ENCODE measurements at regions not wholly inside any gene's neighbourhood (a gene's known extent, or its start where the extent isn't known, plus 50 kb on each side); places are given as distances from the start of the nearest gene placed in this dataset.

- no peak overlapping the region for H3K4me3 ChIP-seq
- no peaks in the 10 kb centered on the region for H4K20me1 ChIP-seq (ENCODE audit: insufficient read depth, poor library complexity, severe bottlenecking)
- H3K36me3 ChIP-seq (replicated peaks; ENCODE audit: insufficient read depth, low read depth), result no peaks in the 10 kb centered on the region
- H3K4me1 ChIP-seq (ENCODE audit: insufficient read depth), result no peaks in the 10 kb centered on the region
- WGBS (ENCODE audit: low lambda C conversion rate, missing lambda C conversion rate), result 99% methylated on average over 3 of the region's 3 CpGs
- no peaks in the 10 kb centered on the region for H3K79me2 ChIP-seq
- no peaks in the 10 kb centered on the region for H3K9me2 ChIP-seq (replicated peaks; ENCODE audit: insufficient read depth)
- TF ChIP-seq EZH2phosphoT487 (IDR thresholded peaks at IDR 0.05; ENCODE audit: low read depth, severe bottlenecking, unreplicated experiment) (no peak), EZH2 (IDR thresholded peaks at IDR 0.05; ENCODE audit: borderline replicate concordance) (no peak)
- TF ChIP-seq, protein P1, sequence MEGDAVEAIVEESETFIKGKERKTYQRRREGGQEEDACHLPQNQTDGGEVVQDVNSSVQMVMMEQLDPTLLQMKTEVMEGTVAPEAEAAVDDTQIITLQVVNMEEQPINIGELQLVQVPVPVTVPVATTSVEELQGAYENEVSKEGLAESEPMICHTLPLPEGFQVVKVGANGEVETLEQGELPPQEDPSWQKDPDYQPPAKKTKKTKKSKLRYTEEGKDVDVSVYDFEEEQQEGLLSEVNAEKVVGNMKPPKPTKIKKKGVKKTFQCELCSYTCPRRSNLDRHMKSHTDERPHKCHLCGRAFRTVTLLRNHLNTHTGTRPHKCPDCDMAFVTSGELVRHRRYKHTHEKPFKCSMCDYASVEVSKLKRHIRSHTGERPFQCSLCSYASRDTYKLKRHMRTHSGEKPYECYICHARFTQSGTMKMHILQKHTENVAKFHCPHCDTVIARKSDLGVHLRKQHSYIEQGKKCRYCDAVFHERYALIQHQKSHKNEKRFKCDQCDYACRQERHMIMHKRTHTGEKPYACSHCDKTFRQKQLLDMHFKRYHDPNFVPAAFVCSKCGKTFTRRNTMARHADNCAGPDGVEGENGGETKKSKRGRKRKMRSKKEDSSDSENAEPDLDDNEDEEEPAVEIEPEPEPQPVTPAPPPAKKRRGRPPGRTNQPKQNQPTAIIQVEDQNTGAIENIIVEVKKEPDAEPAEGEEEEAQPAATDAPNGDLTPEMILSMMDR (IDR thresholded peaks at IDR 0.05; ENCODE audit: poor library complexity), result no peak
- H3K4me2 ChIP-seq, result no peak overlapping the region
- no peak for DNase-seq (ENCODE audit: low spot score)
- H3K27me3 ChIP-seq, result no peaks in the 10 kb centered on the region
- H2AFZ ChIP-seq, result no peak overlapping the region
- H3K9me3 ChIP-seq (ENCODE audit: low read depth), result no peaks in the 10 kb centered on the region
- H3K27ac ChIP-seq, result no peak overlapping the region
Measured at GRCh38 chr3:30271781-30272180, 334.6 kb upstream of the TGFBR2 start.

GRCh38 chr3:30273304-30274072 is 332.9 kb upstream of the TGFBR2 start:
- H3K27me3 ChIP-seq, result no peaks in the 10 kb centered on the region
- no peak overlapping the region for H3K4me3 ChIP-seq
- H3K27ac ChIP-seq, result no peak overlapping the region
- no peaks in the 10 kb centered on the region for H4K20me1 ChIP-seq (ENCODE audit: insufficient read depth, poor library complexity, severe bottlenecking)
- no peak overlapping the region for H2AFZ ChIP-seq
- H3K36me3 ChIP-seq (replicated peaks; ENCODE audit: insufficient read depth, low read depth), result no peaks in the 10 kb centered on the region
- DNase-seq (ENCODE audit: low spot score), result no peak
- H3K4me1 ChIP-seq (ENCODE audit: insufficient read depth), result no peaks in the 10 kb centered on the region
- TF ChIP-seq, protein P1 (IDR thresholded peaks at IDR 0.05; ENCODE audit: poor library complexity), result no peak
- TF ChIP-seq EZH2phosphoT487 (IDR thresholded peaks at IDR 0.05; ENCODE audit: low read depth, severe bottlenecking, unreplicated experiment), result no peak
- TF ChIP-seq EZH2 (IDR thresholded peaks at IDR 0.05; ENCODE audit: borderline replicate concordance), result no peak
- H3K9me2 ChIP-seq (replicated peaks; ENCODE audit: insufficient read depth), result no peaks in the 10 kb centered on the region
- WGBS (ENCODE audit: low lambda C conversion rate, missing lambda C conversion rate), result 38% methylated on average over 2 of the region's 2 CpGs
- no peak overlapping the region for H3K4me2 ChIP-seq
- H3K79me2 ChIP-seq, result no peaks in the 10 kb centered on the region
- H3K9me3 ChIP-seq (ENCODE audit: low read depth), result no peaks in the 10 kb centered on the region

- Histone ChIP-seq H3K27me3 (no peaks in the 10 kb centered on the region), H3K9me2 (replicated peaks; ENCODE audit: insufficient read depth) (no peaks in the 10 kb centered on the region), H2AFZ (no peak overlapping the region), H3K36me3 (replicated peaks; ENCODE audit: insufficient read depth, low read depth) (no peaks in the 10 kb centered on the region), H3K79me2 (no peaks in the 10 kb centered on the region), H4K20me1 (ENCODE audit: insufficient read depth, poor library complexity, severe bottlenecking) (no peaks in the 10 kb centered on the region), H3K4me3 (no peak overlapping the region), H3K4me2 (no peak overlapping the region), H3K4me1 (ENCODE audit: insufficient read depth) (no peaks in the 10 kb centered on the region), H3K27ac (no peak overlapping the region), H3K9me3 (ENCODE audit: low read depth) (no peaks in the 10 kb centered on the region)
- no peak for DNase-seq (ENCODE audit: low spot score)
- TF ChIP-seq EZH2 (IDR thresholded peaks at IDR 0.05; ENCODE audit: borderline replicate concordance) (no peak), EZH2phosphoT487 (IDR thresholded peaks at IDR 0.05; ENCODE audit: low read depth, severe bottlenecking, unreplicated experiment) (no peak)
- TF ChIP-seq, protein P1 (IDR thresholded peaks at IDR 0.05; ENCODE audit: poor library complexity), result no peak
Measured at GRCh38 chr3:30277494-30277893, 328.9 kb upstream of the TGFBR2 start.

Data from hepatocyte (in vitro differentiated cells).